HG03097 (cell line): ENCODE measurements at regions not wholly inside any gene's neighbourhood (a gene's known extent, or its start where the extent isn't known, plus 50 kb on each side); places are given as distances from the start of the nearest gene placed in this dataset.
"Not testable (repeated sequence)": the region's sequence is repeated elsewhere in the genome, so short reads cannot be mapped to it uniquely, and the experiment has no call there.

Source experiments
- ATAC-seq: cut with Tn5 transposase; IDR thresholded peaks from one replicate; pipeline ENCODE4 v1.9.1; 2021; ENCODE audit not compliant: unreplicated experiment, low FRiP score

GRCh38 chr2:147615726-147616125 is 229.1 kb upstream of the ACVR2A start:
- ATAC-seq = no peak

DNA sequence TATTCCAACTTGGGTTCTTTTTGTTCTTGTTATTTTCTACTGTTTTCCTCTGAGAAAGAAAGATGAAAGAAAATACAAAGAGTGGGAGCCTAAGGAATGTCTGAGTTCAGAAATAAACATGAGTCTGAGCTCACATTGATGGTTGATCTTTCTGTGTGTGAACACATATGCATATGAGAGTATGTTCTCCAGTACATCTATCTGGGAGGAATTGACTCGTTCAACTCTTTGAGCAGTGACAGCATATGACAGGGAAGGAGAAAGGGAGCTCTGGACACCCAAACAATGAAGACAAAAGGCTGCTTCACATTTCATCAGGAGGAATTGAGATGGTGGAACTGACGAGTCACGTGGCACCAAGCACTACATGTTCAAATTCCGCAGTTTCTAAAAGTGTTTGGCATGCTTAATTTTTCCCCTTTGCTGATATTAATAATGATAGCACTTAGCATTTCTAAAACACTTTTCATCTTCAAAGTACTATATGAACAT is 229.8 kb upstream of the ACVR2A start:
- ATAC-seq = no peak

DNA sequence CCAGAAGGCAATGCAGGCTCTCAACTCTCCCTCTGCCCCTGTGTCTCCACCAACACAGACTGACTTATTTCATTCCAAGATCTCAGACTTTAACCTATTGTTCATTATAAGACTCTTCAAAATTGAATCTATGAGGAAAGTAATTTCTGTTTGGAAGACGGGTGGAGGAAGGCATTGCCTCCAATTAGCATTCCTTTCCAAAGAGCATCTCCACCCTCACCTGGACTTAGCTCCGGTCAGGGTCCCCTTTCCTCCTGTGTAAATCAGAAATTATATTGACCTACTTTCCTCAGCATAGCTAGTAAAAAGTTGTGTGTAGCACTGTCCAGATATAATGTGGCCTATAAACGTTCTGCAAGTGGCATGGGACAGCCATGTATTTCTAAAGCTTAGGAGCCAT is 230.4 kb upstream of the ACVR2A start:
- no peak for ATAC-seq

DNA sequence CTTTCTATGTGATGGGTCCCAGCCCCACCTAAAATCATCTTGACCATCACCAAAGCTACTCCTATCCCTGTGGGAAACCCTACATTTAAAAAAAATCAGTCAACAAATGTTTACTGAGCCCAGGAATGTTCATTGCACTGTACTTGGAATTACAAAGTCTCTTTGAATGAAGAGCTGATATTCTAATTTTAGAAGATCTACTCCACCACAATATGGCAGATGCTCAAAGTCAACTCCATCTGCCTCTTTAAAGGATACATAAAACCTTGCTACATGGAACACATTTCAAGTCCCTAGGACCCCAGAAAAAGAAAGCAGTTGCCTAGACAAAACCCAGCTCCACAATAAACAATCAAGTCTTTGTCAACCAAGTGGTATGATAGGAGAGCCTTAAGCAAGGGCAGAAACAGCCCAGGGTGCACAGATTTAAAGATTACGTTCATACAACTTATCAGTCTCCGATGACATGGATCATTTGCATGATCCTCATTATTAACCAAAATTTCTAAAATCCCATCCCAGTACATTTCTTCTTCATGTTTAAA is 234.3 kb upstream of the ACVR2A start:
- ATAC-seq = no peak

DNA sequence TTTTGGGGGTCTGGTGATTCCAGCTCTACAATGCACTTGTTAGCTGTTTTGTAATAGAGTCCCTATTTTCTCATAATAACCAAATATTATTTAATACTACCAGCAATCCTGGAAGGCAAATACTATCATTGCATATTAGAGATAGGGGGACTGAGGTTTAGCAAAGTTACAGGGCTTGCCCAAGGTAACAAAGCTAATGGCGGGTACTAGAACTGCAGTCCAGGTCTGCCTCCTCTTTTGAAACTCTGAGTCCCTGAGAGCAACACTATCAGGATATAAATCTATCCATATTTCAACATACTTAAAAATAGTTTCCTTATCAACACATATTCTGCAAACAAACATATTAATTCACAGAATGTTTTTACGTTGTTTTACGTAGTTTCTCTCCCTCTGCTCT is 235.5 kb upstream of the ACVR2A start:
- ATAC-seq = no peak

GRCh38 chr2:147607379-147607778 is 237.4 kb upstream of the ACVR2A start:
- no peak for ATAC-seq

- no peak for ATAC-seq
Measured at GRCh38 chr2:147603876-147604275, 241.0 kb upstream of the ACVR2A start.

DNA sequence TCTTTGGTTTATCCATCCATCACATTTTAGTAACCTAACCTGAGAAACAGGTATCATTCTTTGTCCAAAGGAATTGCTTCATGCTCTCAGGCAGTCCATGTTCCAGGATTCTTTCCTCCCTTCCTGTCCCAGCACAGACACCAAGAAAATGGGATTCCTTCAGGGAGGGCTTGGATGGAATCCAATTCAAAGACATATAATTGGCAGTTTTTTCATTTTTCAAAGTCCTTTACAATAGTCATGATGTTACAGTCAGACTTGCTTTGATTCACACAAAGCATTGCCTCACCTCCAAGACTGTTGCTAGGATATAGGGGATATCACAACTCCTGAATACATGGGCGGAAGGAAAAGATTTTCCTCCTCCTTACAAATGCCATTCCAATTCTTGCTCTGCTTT is 241.4 kb upstream of the ACVR2A start:
- ATAC-seq = no peak

DNA sequence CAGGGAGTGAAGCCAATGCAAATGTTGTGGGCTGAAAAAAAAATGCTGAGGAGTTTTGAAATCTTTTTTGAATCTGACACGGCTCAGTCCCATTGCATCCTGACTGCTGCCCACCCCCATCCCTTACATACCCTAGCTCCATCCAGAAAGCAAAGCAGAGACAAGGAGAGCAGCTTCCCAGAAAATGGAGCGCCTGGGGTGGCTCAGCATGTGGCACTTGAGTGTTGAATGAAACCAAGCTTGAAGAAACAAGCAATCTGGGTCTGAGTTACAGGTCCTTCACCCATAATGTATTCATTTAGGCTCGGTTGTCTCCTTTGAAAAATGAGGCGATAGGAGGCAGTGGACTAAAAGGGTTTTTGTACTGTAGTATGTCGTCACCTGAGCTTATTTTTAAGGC is 244.2 kb upstream of the ACVR2A start:
- no peak for ATAC-seq

GRCh38 chr2:147600223-147600622 is 244.6 kb upstream of the ACVR2A start:
- ATAC-seq = no peak

DNA sequence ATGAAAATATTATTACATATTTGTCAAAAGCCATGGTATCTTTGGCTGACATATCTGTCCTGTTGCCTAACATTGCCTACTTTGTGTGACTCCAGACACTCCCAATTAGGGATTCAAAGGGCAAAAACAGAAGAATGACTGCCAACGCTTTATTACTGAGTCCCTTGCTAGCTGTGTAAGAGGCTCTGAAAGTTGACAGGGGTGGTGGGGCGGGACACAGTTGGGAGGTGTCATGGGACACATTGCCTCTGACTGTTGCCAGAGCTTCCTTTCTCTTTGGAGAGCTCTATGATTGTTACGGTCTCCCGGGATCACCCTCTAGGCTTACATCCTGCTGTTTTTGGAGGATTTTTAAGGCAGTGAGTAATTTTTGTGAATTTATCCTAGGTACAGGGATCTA is 249.6 kb upstream of the ACVR2A start:
- ATAC-seq = no peak

- no peak for ATAC-seq
Measured at GRCh38 chr2:147594038-147594437, 250.8 kb upstream of the ACVR2A start.

DNA sequence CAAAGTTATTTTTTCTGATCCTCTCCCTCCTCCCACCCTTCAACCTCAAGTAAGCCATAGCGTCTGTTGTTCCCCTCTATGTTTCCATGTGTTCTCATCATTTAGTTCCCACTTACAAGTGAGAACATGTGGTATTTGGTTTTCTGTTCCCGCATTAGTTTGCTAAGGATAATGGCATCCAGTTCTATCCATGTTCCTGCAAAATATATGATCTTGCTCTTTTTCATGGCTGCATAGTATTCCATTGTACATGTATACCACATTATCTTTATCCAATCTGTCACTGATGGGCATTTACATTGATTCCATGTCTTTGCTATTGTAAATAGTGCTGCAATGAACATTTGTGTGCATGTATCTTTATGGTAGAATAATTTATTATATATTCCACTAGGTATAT is 252.0 kb upstream of the ACVR2A start:
- not testable (repeated sequence) for ATAC-seq

- ATAC-seq = no peak
Measured at GRCh38 chr2:147589127-147589526, 255.7 kb upstream of the ACVR2A start.

DNA sequence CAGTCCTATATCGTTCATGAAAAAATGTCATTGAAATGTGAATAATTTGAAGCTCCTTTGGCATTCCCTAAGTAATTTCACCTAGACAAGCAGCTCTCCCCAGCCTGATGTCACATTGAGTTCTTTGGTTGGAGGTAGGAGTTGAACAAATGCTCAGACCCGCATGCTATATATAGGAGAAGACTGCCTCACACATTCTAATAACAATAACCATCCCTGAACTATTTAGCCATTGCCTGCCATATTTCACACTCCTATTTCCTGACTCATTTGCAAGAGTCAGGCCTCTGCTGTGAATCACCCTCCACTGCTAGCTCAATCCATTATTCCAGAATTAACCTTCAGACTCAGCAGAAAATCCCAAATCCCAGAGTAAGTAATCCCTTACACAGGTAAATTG is 256.6 kb upstream of the ACVR2A start:
- ATAC-seq = no peak

DNA sequence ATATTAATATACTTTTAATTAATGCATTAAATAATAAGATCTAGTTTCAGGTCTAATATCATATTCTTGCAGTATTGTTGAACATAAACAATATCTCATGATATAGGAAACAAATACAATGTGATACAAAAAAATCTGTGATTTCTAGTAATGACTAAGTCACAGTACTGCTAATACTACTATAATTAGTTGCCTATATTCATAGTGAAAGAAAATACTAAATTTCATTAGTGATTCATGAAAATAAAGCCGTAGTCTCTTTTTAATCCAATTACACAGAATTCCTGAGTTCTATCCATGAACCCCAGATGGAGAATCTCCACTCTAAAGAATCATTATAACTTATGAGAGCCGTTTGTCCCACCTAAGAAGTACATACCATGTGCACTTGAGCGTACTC is 266.3 kb upstream of the ACVR2A start:
- ATAC-seq = no peak

DNA sequence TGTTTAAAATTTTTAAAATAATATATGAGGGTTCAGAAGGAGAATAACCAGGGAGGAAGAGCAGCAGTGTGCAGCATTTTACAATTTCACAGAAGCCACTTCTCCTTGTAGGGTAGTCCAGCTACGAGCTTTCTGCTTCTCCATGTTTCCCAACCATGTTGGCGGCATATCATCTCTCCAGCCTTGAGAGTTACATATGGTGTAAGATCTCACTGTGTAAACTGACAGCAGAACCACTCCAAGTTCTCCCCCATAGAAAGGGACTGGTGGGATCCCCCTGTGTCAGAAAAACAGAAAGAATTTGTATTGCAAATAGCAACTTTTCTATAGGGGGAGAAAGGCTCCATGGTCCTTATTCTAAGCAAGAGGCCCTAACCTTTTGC is 266.8 kb upstream of the ACVR2A start:
- no peak for ATAC-seq

- ATAC-seq = no peak
Measured at GRCh38 chr2:147577323-147577997, 267.4 kb upstream of the ACVR2A start.

DNA sequence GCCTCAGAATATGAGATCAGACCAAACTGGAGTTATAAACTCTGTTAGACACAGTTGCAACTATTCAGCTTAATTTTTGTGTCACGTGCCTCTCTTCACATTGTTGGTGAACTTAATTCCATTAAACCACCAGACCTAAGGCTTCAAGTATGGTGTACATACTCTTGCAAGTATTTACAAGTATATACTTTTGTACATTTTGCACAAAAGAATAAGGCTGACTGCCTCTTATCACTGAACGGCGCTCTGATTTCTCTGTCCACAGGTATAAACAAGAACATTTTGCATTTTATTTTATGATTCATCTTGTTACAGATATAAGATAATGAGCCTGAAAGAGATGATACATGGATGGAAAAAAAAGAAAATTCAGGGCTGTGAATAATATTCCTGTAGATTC is 269.7 kb upstream of the ACVR2A start:
- no peak for ATAC-seq

DNA sequence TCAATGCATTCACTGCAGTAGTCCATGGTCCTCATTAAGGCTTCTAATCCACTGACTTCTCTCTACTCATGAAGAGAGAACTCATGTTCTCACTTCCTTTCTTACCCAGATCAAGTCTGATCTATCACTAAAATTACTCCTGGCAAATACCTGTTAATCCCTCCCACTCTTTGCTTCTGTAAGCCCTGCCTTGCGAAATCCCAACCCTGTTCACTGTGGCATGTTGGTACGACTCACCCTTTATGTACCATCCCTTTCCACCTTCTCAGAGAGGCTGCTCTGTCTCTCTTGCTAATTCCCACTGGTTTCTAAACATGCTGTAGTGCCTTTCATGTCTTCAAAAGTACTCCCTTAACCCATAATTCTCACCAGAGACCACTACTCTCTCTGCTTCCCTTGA is 272.2 kb upstream of the ACVR2A start:
- no peak for ATAC-seq

DNA sequence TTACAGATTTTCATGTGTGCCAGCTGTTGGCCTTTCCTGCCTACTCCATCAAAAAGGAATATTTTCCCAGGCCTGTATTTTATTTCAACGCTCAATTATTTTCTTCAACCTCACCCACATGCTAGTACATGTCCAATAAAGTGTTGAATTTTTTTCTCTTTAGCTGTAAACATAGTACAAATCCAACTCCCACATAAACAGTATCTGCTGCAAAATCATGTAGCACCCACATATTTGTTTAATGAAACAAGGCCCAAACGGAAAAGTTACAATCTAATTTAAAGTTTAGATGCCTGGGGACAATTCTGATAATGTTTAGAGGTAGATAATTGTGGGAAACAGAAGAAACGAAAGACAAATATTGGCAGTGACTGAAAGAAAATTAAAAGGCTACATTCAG is 275.4 kb upstream of the ACVR2A start:
- no peak for ATAC-seq

- no peak for ATAC-seq
Measured at GRCh38 chr2:147568109-147568508, 276.7 kb upstream of the ACVR2A start.

GRCh38 chr2:147567136-147567535 is 277.7 kb upstream of the ACVR2A start:
- ATAC-seq = no peak
